HEK293 (cell line): ENCODE measurements at regions not wholly inside any gene's neighbourhood (a gene's known extent, or its start where the extent isn't known, plus 50 kb on each side); places are given as distances from the start of the nearest gene placed in this dataset.

ENCODE experiments used
- CTCF ChIA-PET: fragments of 350-600 bp; formaldehyde crosslinking; extraction: SDS; loops from one replicate; lab custom pipeline; 2021; ENCODE audit warnings: antibody characterized with exemption; lab: Yijun Ruan, JAX
- POLR2A ChIA-PET: fragments of 300-600 bp; formaldehyde crosslinking; extraction: SDS; loops from one replicate; lab custom pipeline; 2020; ENCODE audit warnings: antibody characterized with exemption, inconsistent platforms; lab: Yijun Ruan, JAX
- H3K27ac ChIP-seq: fragments of 200-500 bp; sonication (Bioruptor generic); 2 replicates; pipeline ENCODE4 v1.5.1; 2014; ENCODE audit warnings: low read depth, low read length, control low read depth, inconsistent platforms; ENCODE audit errors: extremely low read depth
- H3K36me3 ChIP-seq, 2 experiments: fragments of 200-500 bp in 1 of 2; sonication (Bioruptor generic) in 1 of 2; 1 replicate in 1 of 2; 2 replicates in 1 of 2; pipeline ENCODE4 v1.5.1; 2014 to 2017; ENCODE audit warnings: inconsistent platforms in 2 of 2, low read length in 2 of 2; ENCODE audit not compliant: control insufficient read depth in 2 of 2, insufficient read depth in 1 of 2
- H3K4me1 ChIP-seq: fragments of 200-500 bp; sonication (Bioruptor generic); 2 replicates; pipeline ENCODE4 v1.5.1; 2014; ENCODE audit warnings: mild to moderate bottlenecking, low read length, inconsistent platforms; ENCODE audit not compliant: control insufficient read depth, insufficient read depth
- H3K4me3 ChIP-seq: 2 replicates; pipeline ENCODE4 v1.5.1; 2011; ENCODE audit warnings: low read depth, mild to moderate bottlenecking, control low read depth, low read length, moderate library complexity
- H3K9me3 ChIP-seq: fragments of 200-500 bp; sonication (Bioruptor generic); 2 replicates; pipeline ENCODE4 v1.5.1; 2014; ENCODE audit warnings: low read depth, low read length, inconsistent platforms; ENCODE audit not compliant: control insufficient read depth, insufficient read depth
- GLI2 ChIP-seq: fragments of 450-650 bp; formaldehyde crosslinking; IDR thresholded peaks from 2 replicates; pipeline ENCODE4; 2017; ENCODE audit warnings: missing biosample characterization, missing genetic modification characterization, low read depth, borderline replicate concordance
- GLIS2 ChIP-seq: fragments of 450-650 bp; formaldehyde crosslinking; IDR thresholded peaks from 2 replicates; pipeline ENCODE4 v1.5.1; 2016; ENCODE audit warnings: missing biosample characterization, missing genetic modification characterization
- HOXC10 ChIP-seq: sonication (generic); formaldehyde crosslinking; IDR thresholded peaks from 2 replicates; pipeline ENCODE4 v1.8.1; 2023; ENCODE audit warnings: mild to moderate bottlenecking, missing genetic modification reagents
- SP7 ChIP-seq: fragments of 450-650 bp; formaldehyde crosslinking; IDR thresholded peaks from 2 replicates; pipeline ENCODE4 v1.5.1; 2016; ENCODE audit warnings: missing biosample characterization, missing genetic modification characterization
- ZBTB1 ChIP-seq: fragments of 450-650 bp; formaldehyde crosslinking; IDR thresholded peaks from 2 replicates; pipeline ENCODE4 v1.5.1; 2016; ENCODE audit warnings: missing biosample characterization, missing genetic modification characterization
- ZNF184 ChIP-seq: fragments of 450-650 bp; IDR thresholded peaks from 2 replicates; pipeline ENCODE4 v1.5.1; 2018; ENCODE audit warnings: missing biosample characterization, mild to moderate bottlenecking, missing genetic modification characterization
- ZNF214 ChIP-seq: fragments of 450-650 bp; formaldehyde crosslinking; IDR thresholded peaks from 2 replicates; pipeline ENCODE4 v1.5.1; 2017; ENCODE audit warnings: missing biosample characterization, mild to moderate bottlenecking, missing genetic modification characterization, borderline replicate concordance
- ZNF223 ChIP-seq: fragments of 450-650 bp; formaldehyde crosslinking; IDR thresholded peaks from 2 replicates; pipeline ENCODE4 v1.5.1; 2016; ENCODE audit warnings: missing biosample characterization, missing genetic modification characterization
- ZNF302 ChIP-seq: fragments of 450-650 bp; formaldehyde crosslinking; IDR thresholded peaks from 2 replicates; pipeline ENCODE4 v1.5.1; 2016; ENCODE audit warnings: missing biosample characterization, missing genetic modification characterization, low read depth
- ZNF350 ChIP-seq: fragments of 450-650 bp; formaldehyde crosslinking; IDR thresholded peaks from 2 replicates; pipeline ENCODE4 v1.5.0; 2017; ENCODE audit warnings: missing biosample characterization, mild to moderate bottlenecking, missing genetic modification characterization
- ZNF549 ChIP-seq: fragments of 450-650 bp; IDR thresholded peaks from 2 replicates; pipeline ENCODE4 v1.5.1; 2018; ENCODE audit warnings: missing biosample characterization, missing genetic modification characterization, mild to moderate bottlenecking, inconsistent platforms, moderate library complexity
- ZNF558 ChIP-seq: fragments of 450-650 bp; formaldehyde crosslinking; IDR thresholded peaks from 2 replicates; pipeline ENCODE4 v1.5.1; 2016; ENCODE audit warnings: missing biosample characterization, missing genetic modification characterization
- ZNF560 ChIP-seq: fragments of 450-650 bp; formaldehyde crosslinking; IDR thresholded peaks from 2 replicates; pipeline ENCODE4 v1.5.1; 2017; ENCODE audit warnings: missing biosample characterization, missing genetic modification characterization, borderline replicate concordance
- ZNF677 ChIP-seq: fragments of 450-650 bp; IDR thresholded peaks from 2 replicates; pipeline ENCODE4 v1.5.0; 2018; ENCODE audit warnings: missing biosample characterization, mild to moderate bottlenecking, missing genetic modification characterization, moderate library complexity
- ZNF768 ChIP-seq: fragments of 450-650 bp; formaldehyde crosslinking; IDR thresholded peaks from 2 replicates; pipeline ENCODE4 v1.5.1; 2018; ENCODE audit warnings: missing biosample characterization, mild to moderate bottlenecking, missing genetic modification characterization
- ZNF792 ChIP-seq: fragments of 450-650 bp; formaldehyde crosslinking; IDR thresholded peaks from 2 replicates; pipeline ENCODE4 v1.5.1; 2016; ENCODE audit warnings: missing biosample characterization, missing genetic modification characterization
- ZNF837 ChIP-seq: fragments of 450-650 bp; formaldehyde crosslinking; IDR thresholded peaks from 2 replicates; pipeline ENCODE4 v1.5.1; 2016; ENCODE audit warnings: missing biosample characterization, missing genetic modification characterization
- TF ChIP-seq, protein P1 (sequence below): fragments of 450-650 bp; formaldehyde crosslinking; IDR thresholded peaks from 2 replicates; pipeline ENCODE4 v1.5.1; 2016; ENCODE audit warnings: missing biosample characterization, missing genetic modification characterization
- TF ChIP-seq, protein P2 (sequence below): fragments of 450-650 bp; formaldehyde crosslinking; conservative IDR thresholded peaks from 2 replicates; pipeline ENCODE4 v1.5.1; 2016; ENCODE audit warnings: low read depth, missing biosample characterization, missing genetic modification characterization
- TF ChIP-seq, protein P3 (sequence below): fragments of 450-650 bp; formaldehyde crosslinking; IDR thresholded peaks from 2 replicates; pipeline ENCODE4 v1.5.1; 2016; ENCODE audit warnings: missing biosample characterization, missing genetic modification characterization
- TF ChIP-seq, protein P4 (sequence below): fragments of 450-650 bp; formaldehyde crosslinking; IDR thresholded peaks from 2 replicates; pipeline ENCODE4 v1.5.1; 2016; ENCODE audit warnings: missing biosample characterization, missing genetic modification characterization
- TF ChIP-seq, protein P5 (sequence below): fragments of 450-650 bp; formaldehyde crosslinking; IDR thresholded peaks from 2 replicates; pipeline ENCODE4 v1.5.1; 2016; ENCODE audit warnings: missing biosample characterization, missing genetic modification characterization

DNA sequence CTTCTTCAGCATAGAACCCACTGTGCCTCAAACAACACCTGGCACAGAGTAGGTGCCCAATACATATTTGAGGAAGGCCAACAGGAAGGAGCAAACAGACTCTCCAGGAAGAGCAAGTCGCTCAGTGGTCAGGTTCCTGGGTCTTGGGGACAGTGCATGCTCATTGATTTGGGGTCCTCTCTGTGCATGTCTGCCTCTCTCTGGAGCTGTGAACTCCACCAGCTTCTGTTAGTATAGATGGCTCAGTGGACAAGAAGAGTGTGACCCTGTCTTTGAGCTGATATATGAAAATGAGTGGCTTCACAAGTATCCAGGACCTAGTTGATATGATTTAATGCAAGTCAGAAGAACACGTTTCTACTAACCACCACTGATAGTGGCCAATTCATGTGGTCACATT is 98.7 kb downstream of the KCTD15 start:
- TF ChIP-seq ZNF560: no peak
- no peak for TF ChIP-seq ZNF768 (tag by site-specific recombination)
- TF ChIP-seq ZNF792 (tag by site-specific recombination): no peak
- TF ChIP-seq ZBTB1: no peak
- TF ChIP-seq, protein P1, sequence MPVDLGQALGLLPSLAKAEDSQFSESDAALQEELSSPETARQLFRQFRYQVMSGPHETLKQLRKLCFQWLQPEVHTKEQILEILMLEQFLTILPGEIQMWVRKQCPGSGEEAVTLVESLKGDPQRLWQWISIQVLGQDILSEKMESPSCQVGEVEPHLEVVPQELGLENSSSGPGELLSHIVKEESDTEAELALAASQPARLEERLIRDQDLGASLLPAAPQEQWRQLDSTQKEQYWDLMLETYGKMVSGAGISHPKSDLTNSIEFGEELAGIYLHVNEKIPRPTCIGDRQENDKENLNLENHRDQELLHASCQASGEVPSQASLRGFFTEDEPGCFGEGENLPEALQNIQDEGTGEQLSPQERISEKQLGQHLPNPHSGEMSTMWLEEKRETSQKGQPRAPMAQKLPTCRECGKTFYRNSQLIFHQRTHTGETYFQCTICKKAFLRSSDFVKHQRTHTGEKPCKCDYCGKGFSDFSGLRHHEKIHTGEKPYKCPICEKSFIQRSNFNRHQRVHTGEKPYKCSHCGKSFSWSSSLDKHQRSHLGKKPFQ (tag by site-specific recombination): no peak
- no peak for TF ChIP-seq ZNF302 (tag by site-specific recombination)
- no peaks in the 10 kb centered on the region for H3K4me1 ChIP-seq
- CTCF ChIA-PET: no interaction called here
- POLR2A ChIA-PET: no interaction called here
- peaks cover 9% of the 10 kb centered on the region; the same call in 1 of the 2 replicates for H3K9me3 ChIP-seq
- no peak overlapping the region for H3K27ac ChIP-seq
- H3K4me3 ChIP-seq: no peak overlapping the region
- H3K36me3 ChIP-seq: no peaks in the 10 kb centered on the region

DNA sequence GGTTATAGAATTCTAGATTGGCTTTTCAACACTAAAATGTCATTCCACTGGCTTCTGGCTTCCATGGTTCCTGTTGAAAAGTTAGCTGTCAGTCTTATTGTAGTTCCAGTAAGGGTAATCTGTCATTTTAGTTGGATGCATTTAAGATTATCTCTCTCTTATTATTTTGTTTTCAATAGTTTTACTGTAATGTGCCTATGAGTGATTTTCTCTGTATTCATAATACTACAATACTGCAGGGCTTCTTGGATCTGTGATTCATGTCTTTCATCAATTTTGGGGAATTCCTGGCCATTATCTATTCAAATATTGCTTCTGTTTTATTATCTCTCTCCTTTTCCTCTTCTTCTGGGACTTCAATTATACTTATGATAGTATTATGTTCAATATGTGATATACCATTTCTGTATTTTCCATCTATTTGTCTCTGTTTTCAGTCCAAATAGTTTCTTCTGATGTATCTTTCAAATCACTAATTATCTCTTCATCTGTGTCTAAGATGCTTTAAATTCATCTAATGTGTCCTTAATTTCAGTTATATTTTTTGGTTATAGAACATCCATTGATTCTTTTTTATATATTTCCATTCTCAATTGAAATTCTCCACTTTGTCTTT is 101.5 kb downstream of the KCTD15 start:
- Histone ChIP-seq H3K4me3 (no peak overlapping the region), H3K27ac (no peak overlapping the region), H3K4me1 (peaks cover 10% of the 10 kb centered on the region), H3K36me3 (no peaks in the 10 kb centered on the region; a peak in 1 of 3 replicates), H3K9me3 (peaks cover 9% of the 10 kb centered on the region; the same call in 1 of the 2 replicates)
- ChIA-PET POLR2A (no interaction called here), CTCF (no interaction called here)
- 0 out of 2 replicates have a peak, but pooled peaks have one; percentile 15 for TF ChIP-seq ZNF677
- no peak for TF ChIP-seq ZNF837
- TF ChIP-seq HOXC10 (CRISPR knock-in tag): no peak
- no peak for TF ChIP-seq ZNF223
- TF ChIP-seq ZNF214 (tag by site-specific recombination): 0 out of 2 replicates have a peak, but pooled peaks have one; percentile 14
- TF ChIP-seq, protein P2, sequence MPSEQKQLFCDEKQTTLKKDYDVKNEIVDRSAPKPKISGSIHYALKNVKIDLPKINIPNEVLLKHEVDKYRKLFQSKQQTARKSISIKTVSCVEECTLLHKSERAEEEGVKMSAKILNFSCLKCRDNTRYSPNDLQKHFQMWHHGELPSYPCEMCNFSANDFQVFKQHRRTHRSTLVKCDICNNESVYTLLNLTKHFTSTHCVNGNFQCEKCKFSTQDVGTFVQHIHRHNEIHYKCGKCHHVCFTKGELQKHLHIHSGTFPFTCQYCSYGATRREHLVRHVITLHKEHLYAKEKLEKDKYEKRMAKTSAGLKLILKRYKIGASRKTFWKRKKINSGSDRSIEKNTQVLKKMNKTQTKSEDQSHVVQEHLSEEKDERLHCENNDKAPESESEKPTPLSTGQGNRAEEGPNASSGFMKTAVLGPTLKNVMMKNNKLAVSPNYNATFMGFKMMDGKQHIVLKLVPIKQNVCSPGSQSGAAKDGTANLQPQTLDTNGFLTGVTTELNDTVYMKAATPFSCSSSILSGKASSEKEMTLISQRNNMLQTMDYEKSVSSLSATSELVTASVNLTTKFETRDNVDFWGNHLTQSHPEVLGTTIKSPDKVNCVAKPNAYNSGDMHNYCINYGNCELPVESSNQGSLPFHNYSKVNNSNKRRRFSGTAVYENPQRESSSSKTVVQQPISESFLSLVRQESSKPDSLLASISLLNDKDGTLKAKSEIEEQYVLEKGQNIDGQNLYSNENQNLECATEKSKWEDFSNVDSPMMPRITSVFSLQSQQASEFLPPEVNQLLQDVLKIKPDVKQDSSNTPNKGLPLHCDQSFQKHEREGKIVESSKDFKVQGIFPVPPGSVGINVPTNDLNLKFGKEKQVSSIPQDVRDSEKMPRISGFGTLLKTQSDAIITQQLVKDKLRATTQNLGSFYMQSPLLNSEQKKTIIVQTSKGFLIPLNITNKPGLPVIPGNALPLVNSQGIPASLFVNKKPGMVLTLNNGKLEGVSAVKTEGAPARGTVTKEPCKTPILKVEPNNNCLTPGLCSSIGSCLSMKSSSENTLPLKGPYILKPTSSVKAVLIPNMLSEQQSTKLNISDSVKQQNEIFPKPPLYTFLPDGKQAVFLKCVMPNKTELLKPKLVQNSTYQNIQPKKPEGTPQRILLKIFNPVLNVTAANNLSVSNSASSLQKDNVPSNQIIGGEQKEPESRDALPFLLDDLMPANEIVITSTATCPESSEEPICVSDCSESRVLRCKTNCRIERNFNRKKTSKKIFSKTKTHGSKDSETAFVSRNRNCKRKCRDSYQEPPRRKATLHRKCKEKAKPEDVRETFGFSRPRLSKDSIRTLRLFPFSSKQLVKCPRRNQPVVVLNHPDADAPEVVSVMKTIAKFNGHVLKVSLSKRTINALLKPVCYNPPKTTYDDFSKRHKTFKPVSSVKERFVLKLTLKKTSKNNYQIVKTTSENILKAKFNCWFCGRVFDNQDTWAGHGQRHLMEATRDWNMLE (tag by site-specific recombination): peak; percentile 40; the same call in 1 of the 2 replicates
- peak; percentile 100 for TF ChIP-seq ZNF558 (tag by site-specific recombination)
- TF ChIP-seq GLIS2: no peak
- TF ChIP-seq, protein P3, sequence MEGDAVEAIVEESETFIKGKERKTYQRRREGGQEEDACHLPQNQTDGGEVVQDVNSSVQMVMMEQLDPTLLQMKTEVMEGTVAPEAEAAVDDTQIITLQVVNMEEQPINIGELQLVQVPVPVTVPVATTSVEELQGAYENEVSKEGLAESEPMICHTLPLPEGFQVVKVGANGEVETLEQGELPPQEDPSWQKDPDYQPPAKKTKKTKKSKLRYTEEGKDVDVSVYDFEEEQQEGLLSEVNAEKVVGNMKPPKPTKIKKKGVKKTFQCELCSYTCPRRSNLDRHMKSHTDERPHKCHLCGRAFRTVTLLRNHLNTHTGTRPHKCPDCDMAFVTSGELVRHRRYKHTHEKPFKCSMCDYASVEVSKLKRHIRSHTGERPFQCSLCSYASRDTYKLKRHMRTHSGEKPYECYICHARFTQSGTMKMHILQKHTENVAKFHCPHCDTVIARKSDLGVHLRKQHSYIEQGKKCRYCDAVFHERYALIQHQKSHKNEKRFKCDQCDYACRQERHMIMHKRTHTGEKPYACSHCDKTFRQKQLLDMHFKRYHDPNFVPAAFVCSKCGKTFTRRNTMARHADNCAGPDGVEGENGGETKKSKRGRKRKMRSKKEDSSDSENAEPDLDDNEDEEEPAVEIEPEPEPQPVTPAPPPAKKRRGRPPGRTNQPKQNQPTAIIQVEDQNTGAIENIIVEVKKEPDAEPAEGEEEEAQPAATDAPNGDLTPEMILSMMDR (tag by site-specific recombination): no peak
- peak; percentile 57; the same call in 1 of the 2 replicates for TF ChIP-seq ZNF549 (tag by site-specific recombination)
- 0 out of 2 replicates have a peak, but pooled peaks have one; percentile 24 for TF ChIP-seq SP7 (tag by site-specific recombination)
- 0 out of 2 replicates have a peak, but pooled peaks have one; percentile 11 for TF ChIP-seq GLI2 (tag by site-specific recombination)
- peak; percentile 91 for TF ChIP-seq ZNF184 (tag by site-specific recombination)
- TF ChIP-seq, protein P4, sequence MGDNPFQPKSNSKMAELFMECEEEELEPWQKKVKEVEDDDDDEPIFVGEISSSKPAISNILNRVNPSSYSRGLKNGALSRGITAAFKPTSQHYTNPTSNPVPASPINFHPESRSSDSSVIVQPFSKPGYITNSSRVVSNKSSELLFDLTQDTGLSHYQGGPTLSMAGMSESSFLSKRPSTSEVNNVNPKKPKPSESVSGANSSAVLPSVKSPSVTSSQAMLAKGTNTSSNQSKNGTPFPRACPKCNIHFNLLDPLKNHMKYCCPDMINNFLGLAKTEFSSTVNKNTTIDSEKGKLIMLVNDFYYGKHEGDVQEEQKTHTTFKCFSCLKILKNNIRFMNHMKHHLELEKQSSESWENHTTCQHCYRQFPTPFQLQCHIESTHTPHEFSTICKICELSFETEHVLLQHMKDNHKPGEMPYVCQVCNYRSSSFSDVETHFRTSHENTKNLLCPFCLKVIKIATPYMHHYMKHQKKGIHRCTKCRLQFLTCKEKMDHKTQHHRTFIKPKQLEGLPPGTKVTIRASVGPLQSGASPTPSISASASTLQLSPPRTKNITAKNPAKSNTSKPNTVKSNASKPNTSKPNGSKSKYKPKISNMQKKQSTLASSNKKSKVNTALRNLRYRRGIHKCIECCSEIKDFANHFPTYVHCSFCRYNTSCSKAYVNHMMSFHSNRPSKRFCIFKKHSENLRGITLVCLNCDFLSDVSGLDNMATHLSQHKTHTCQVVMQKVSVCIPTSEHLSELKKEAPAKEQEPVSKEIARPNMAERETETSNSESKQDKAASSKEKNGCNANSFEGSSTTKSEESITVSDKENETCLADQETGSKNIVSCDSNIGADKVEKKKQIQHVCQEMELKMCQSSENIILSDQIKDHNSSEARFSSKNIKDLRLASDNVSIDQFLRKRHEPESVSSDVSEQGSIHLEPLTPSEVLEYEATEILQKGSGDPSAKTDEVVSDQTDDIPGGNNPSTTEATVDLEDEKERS: peak; percentile 95
- TF ChIP-seq, protein P5, sequence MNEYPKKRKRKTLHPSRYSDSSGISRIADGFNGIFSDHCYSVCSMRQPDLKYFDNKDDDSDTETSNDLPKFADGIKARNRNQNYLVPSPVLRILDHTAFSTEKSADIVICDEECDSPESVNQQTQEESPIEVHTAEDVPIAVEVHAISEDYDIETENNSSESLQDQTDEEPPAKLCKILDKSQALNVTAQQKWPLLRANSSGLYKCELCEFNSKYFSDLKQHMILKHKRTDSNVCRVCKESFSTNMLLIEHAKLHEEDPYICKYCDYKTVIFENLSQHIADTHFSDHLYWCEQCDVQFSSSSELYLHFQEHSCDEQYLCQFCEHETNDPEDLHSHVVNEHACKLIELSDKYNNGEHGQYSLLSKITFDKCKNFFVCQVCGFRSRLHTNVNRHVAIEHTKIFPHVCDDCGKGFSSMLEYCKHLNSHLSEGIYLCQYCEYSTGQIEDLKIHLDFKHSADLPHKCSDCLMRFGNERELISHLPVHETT (tag by site-specific recombination): 0 out of 2 replicates have a peak, but pooled peaks have one; percentile 68
- TF ChIP-seq ZNF350 (tag by site-specific recombination): peak; percentile 54; the same call in 1 of the 2 replicates
